Activated T-helper 2 cell treated with anti-CD3 and anti-CD28 coated beads, Interferon-gamma antibody, Interleukin-2, Interleukin-4, amounts not matched to agents 10 μg/mL and 5 μg/mL and 100 μg/mL, durations not matched to agents 14 hours and 24 hours and 36 hours (primary cell): ENCODE measurements at regions not wholly inside any gene's neighbourhood (a gene's known extent, or its start where the extent isn't known, plus 50 kb on each side); places are given as distances from the start of the nearest gene placed in this dataset.
A peak's percentile ranks its signal among the peaks of the same experiment; 100 is the strongest.

Source experiments
- DNase-seq: peaks from one replicate; pipeline ENCODE4 v3.0.0; 2021; ENCODE audit warnings: low spot score
- H3K27ac Mint-ChIP-seq: one replicate; pipeline ENCODE4 v1.8.0; 2021; ENCODE audit warnings: mixed read lengths
- H3K27me3 Mint-ChIP-seq: one replicate; pipeline ENCODE4 v1.8.0; 2021; ENCODE audit warnings: low read depth, mixed read lengths
- H3K36me3 Mint-ChIP-seq: one replicate; pipeline ENCODE4 v1.8.0; 2021; ENCODE audit warnings: low read depth, mixed read lengths
- H3K4me1 Mint-ChIP-seq: one replicate; pipeline ENCODE4 v1.8.0; 2021; ENCODE audit warnings: low read depth, mixed read lengths
- H3K4me3 Mint-ChIP-seq: one replicate; pipeline ENCODE4 v1.8.0; 2021; ENCODE audit warnings: low read depth, mild to moderate bottlenecking, moderate library complexity, mixed read lengths
- H3K9me3 Mint-ChIP-seq: one replicate; pipeline ENCODE4 v1.8.0; 2021; ENCODE audit warnings: mixed read lengths
- intact Hi-C: fragments of 100-400 bp; cut with micrococcal nuclease; formaldehyde crosslinking; loops from one replicate; pipeline ENCODE4 v1.15.1; 2023

- no peaks in the 10 kb centered on the region for H3K27me3 Mint-ChIP-seq
- H3K4me1 Mint-ChIP-seq: no peaks in the 10 kb centered on the region
Measured at GRCh38 chr16:85252014-85252413, 139.7 kb upstream of the CIBAR2 start.

GRCh38 chr16:85252461-85252860 lies 140.2 kb upstream of the CIBAR2 start:
- no peaks in the 10 kb centered on the region for H3K27me3 Mint-ChIP-seq
- intact Hi-C loops: loop anchor here (10.0 kb wide), 1 partner anchor 138 kb away; the partner anchor contains the start of gene CIBAR2
- H3K36me3 Mint-ChIP-seq: no peaks in the 10 kb centered on the region
- H3K4me3 Mint-ChIP-seq: no peak overlapping the region
- DNase-seq: no peak
- no peak overlapping the region for H3K27ac Mint-ChIP-seq
- no peaks in the 10 kb centered on the region for H3K9me3 Mint-ChIP-seq
- H3K4me1 Mint-ChIP-seq: no peaks in the 10 kb centered on the region

More at GRCh38 chr16:85252014-85252413, 139.7 kb upstream of the CIBAR2 start:
- Mint-ChIP-seq H3K27ac (no peak overlapping the region), H3K9me3 (no peaks in the 10 kb centered on the region), H3K36me3 (no peaks in the 10 kb centered on the region), H3K4me3 (no peak overlapping the region)
- intact Hi-C loops: loop anchor here (10.0 kb wide), 1 partner anchor 137 kb away; the partner anchor contains the start of gene CIBAR2
- DNase-seq: no peak

GRCh38 chr16:85253084-85253941 lies 141.0 kb upstream of the CIBAR2 start:
- no peak overlapping the region for H3K4me3 Mint-ChIP-seq
- DNase-seq: peak; percentile 49
- H3K9me3 Mint-ChIP-seq: no peaks in the 10 kb centered on the region
- H3K4me1 Mint-ChIP-seq: no peaks in the 10 kb centered on the region
- intact Hi-C loops: loop anchor here (10.0 kb wide), 1 partner anchor 139 kb away; the partner anchor contains the start of gene CIBAR2
- H3K27ac Mint-ChIP-seq: no peak overlapping the region
- H3K36me3 Mint-ChIP-seq: no peaks in the 10 kb centered on the region
- H3K27me3 Mint-ChIP-seq: peaks cover 2% of the 10 kb centered on the region

- no peak overlapping the region for H3K27ac Mint-ChIP-seq
- DNase-seq: no peak
- peaks cover 2% of the 10 kb centered on the region for H3K27me3 Mint-ChIP-seq
- no peaks in the 10 kb centered on the region for H3K9me3 Mint-ChIP-seq
- no peaks in the 10 kb centered on the region for H3K4me1 Mint-ChIP-seq
- intact Hi-C loops: loop anchor here (10.0 kb wide), 1 partner anchor 139 kb away; the partner anchor contains the start of gene CIBAR2
- H3K4me3 Mint-ChIP-seq: no peak overlapping the region
- no peaks in the 10 kb centered on the region for H3K36me3 Mint-ChIP-seq
Measured at GRCh38 chr16:85254051-85254450, 141.8 kb upstream of the CIBAR2 start.

DNA sequence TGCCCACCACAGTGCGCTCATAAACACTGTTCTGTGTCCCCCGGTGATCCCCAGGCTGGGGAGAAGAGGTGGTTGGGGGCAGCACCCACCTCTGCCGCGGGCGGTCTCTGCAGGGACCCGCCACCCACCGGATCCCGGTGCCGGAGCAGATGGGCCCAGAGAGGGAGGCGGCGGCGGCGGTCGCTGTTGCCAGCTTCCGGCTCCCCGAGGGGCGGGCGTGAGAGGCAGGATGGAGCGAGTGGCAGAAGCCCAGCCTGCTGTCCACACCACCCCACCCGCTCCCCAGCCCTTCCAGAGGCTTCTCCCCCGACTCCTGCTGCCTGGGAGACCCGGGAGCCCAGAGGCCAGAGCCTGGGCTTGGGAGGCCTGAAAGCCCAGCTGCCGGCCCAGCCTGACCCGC lies 142.6 kb upstream of the CIBAR2 start:
- Mint-ChIP-seq H3K36me3 (no peaks in the 10 kb centered on the region), H3K4me3 (no peak overlapping the region), H3K4me1 (no peaks in the 10 kb centered on the region), H3K27me3 (peaks cover 2% of the 10 kb centered on the region), H3K27ac (no peak overlapping the region), H3K9me3 (no peaks in the 10 kb centered on the region)
- intact Hi-C loops: loop anchor here (10.0 kb wide), 1 partner anchor 140 kb away; the partner anchor contains the start of gene CIBAR2
- DNase-seq: no peak

- Mint-ChIP-seq H3K4me3 (no peak overlapping the region), H3K36me3 (no peaks in the 10 kb centered on the region), H3K27ac (no peak overlapping the region), H3K4me1 (no peaks in the 10 kb centered on the region), H3K9me3 (no peaks in the 10 kb centered on the region), H3K27me3 (peaks cover 2% of the 10 kb centered on the region)
- intact Hi-C loops: loop anchor here (10.0 kb wide), 1 partner anchor 141 kb away; the partner anchor contains the start of gene CIBAR2
- DNase-seq: no peak
Measured at GRCh38 chr16:85255777-85256176, 143.5 kb upstream of the CIBAR2 start.

DNA sequence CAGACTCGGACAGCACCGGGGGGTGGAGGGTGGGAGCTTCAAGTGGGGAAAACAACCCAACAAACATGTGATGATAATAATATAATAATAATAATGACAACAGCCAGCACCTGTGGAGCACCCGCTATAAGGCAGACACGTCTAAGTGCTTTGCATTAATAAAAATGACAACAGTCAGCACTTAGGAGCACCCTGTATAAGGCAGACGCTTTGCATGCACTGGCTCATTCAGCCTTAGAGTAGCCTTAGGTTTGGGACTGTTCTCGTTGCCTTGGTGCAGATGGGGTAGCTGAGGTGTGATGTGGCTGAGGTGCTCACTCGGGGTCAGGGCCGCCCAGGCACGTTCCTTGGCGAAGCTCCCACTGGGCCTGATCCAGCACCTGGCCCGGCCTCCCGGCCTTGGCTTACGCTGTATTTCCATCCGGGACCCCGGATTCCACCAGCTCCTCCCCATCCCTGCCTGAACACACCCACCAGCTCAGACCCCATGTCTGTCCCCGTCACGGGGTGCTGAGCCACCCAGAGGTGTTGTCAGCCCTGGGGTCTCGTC lies 144.0 kb upstream of the CIBAR2 start:
- no peaks in the 10 kb centered on the region for H3K4me1 Mint-ChIP-seq
- intact Hi-C loops: loop anchor here (10.0 kb wide), 1 partner anchor 141 kb away; the partner anchor contains the start of gene CIBAR2
- H3K36me3 Mint-ChIP-seq: no peaks in the 10 kb centered on the region
- no peak overlapping the region for H3K27ac Mint-ChIP-seq
- no peak overlapping the region for H3K4me3 Mint-ChIP-seq
- no peaks in the 10 kb centered on the region for H3K9me3 Mint-ChIP-seq
- no peak for DNase-seq
- H3K27me3 Mint-ChIP-seq: peaks cover 2% of the 10 kb centered on the region

- peaks cover 8% of the 10 kb centered on the region for H3K27me3 Mint-ChIP-seq
- H3K36me3 Mint-ChIP-seq: no peaks in the 10 kb centered on the region
- intact Hi-C loops: loop anchor here (10.0 kb wide), 1 partner anchor 143 kb away; the partner anchor contains the start of gene CIBAR2
Measured at GRCh38 chr16:85257483-85257882, 145.2 kb upstream of the CIBAR2 start.

DNA sequence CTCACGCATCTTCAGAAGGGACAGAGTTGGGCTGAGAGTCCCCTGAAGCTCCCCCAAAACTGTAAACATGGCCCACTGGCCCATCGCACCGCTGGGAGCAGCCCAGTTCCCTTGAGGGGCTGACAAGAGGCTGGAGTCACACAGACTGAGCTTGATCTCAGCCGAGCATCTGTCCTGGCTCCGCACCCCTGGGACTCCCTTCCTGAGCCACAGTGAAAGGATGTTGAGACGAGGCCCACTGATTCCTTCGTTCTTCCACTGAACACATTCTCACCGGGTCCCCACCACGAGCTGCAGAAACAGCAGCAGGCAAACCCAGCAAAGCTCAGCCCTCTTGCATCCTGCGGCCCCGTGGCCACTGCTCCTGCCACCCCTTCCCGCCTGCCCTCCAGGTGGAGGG lies 145.9 kb upstream of the CIBAR2 start:
- H3K4me3 Mint-ChIP-seq: no peak overlapping the region
- H3K4me1 Mint-ChIP-seq: no peaks in the 10 kb centered on the region
- intact Hi-C loops: loop anchor here (10.0 kb wide), 1 partner anchor 143 kb away; the partner anchor contains the start of gene CIBAR2
- no peaks in the 10 kb centered on the region for H3K36me3 Mint-ChIP-seq
- no peak for DNase-seq
- peaks cover 14% of the 10 kb centered on the region for H3K27me3 Mint-ChIP-seq
- H3K27ac Mint-ChIP-seq: no peak overlapping the region
- no peaks in the 10 kb centered on the region for H3K9me3 Mint-ChIP-seq

More at GRCh38 chr16:85257483-85257882, 145.2 kb upstream of the CIBAR2 start:
- DNase-seq: no peak
- H3K4me1 Mint-ChIP-seq: no peaks in the 10 kb centered on the region
- no peak overlapping the region for H3K27ac Mint-ChIP-seq
- H3K4me3 Mint-ChIP-seq: no peak overlapping the region
- no peaks in the 10 kb centered on the region for H3K9me3 Mint-ChIP-seq

GRCh38 chr16:85258629-85259028 lies 146.4 kb upstream of the CIBAR2 start:
- intact Hi-C loops: loop anchor here (10.0 kb wide), 1 partner anchor 144 kb away; the partner anchor contains the start of gene CIBAR2
- no peak overlapping the region for H3K27ac Mint-ChIP-seq

DNA sequence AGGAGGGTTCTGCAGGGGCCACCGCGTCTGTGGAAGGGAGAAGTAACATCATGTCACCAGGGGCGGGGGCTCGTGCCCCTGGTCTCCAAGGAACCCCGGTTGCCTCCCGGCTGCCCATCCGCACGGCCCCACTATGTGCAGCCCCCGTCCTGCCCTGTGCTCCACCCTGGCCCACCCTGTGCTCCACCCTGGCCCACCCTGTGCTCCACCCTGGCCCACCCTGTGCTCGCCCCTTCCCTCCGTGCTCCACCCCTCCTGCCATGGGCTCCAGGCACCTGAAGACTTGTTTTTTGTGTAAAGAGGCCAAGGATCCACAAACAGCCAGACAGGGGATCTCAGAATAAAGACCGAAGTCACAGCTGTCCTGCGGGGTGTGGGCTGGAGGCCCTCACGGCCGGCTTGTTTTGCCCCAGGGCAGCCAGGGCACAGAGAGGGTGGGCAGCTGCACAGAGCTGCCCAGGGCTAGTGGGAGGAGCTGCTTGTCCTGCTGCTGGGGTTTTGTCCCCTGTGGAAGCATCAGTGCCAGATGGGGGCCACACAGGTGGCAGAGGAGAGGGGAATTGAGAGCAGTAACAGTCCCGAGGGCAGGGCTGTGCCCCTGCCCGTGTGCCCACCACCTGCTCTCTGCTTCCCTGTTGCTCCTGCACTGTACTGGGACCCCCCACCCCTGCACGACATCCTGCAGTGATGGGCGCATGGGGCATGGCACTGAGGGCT lies 147.0 kb upstream of the CIBAR2 start:
- no peaks in the 10 kb centered on the region for H3K36me3 Mint-ChIP-seq
- intact Hi-C loops: loop anchor here (10.0 kb wide), 1 partner anchor 144 kb away; the partner anchor contains the start of gene CIBAR2
- no peaks in the 10 kb centered on the region for H3K4me1 Mint-ChIP-seq
- H3K27ac Mint-ChIP-seq: no peak overlapping the region
- peaks cover 14% of the 10 kb centered on the region for H3K27me3 Mint-ChIP-seq
- H3K4me3 Mint-ChIP-seq: no peak overlapping the region
- H3K9me3 Mint-ChIP-seq: no peaks in the 10 kb centered on the region
- DNase-seq: no peak

More at GRCh38 chr16:85258629-85259028, 146.4 kb upstream of the CIBAR2 start:
- no peak for DNase-seq
- Mint-ChIP-seq H3K4me1 (no peaks in the 10 kb centered on the region), H3K9me3 (no peaks in the 10 kb centered on the region), H3K36me3 (no peaks in the 10 kb centered on the region), H3K4me3 (no peak overlapping the region), H3K27me3 (peaks cover 14% of the 10 kb centered on the region)

- Mint-ChIP-seq H3K27me3 (peaks cover 14% of the 10 kb centered on the region), H3K4me3 (no peak overlapping the region), H3K4me1 (no peaks in the 10 kb centered on the region), H3K36me3 (no peaks in the 10 kb centered on the region), H3K27ac (no peak overlapping the region), H3K9me3 (no peaks in the 10 kb centered on the region)
- no peak for DNase-seq
- intact Hi-C loops: loop anchor here (10.0 kb wide), 1 partner anchor 145 kb away; the partner anchor contains the start of gene CIBAR2
Measured at GRCh38 chr16:85259832-85260167, 147.5 kb upstream of the CIBAR2 start.
